ENCODE measurements at regions not wholly inside any gene's neighbourhood (a gene's known extent, or its start where the extent isn't known, plus 50 kb on each side); places are given as distances from the start of the nearest gene placed in this dataset.

DNA sequence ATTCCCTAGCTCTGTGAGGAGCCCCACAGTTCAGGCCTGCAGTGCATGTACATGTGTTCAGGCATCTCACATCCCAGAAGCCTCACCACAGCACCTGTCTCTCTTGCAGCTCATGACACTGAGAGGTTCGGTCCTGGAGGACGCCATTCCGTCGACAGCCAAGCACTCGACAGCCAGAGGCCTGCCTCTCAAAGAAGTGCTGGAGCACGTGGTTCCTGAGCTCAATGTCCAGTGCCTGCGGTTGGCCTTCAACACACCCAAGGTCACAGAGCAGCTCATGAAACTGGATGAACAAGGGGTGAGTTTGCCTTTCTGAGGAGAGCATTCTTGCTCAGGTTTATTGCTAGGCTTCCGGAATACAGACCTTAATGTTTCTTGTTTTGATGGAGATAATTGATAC, 308.3 kb upstream of the RGS6 start:
- no peak overlapping the region for H3K4me3 ChIP-seq (IDR thresholded peaks at IDR 0.05; ENCODE audit: insufficient read depth, low read depth, low read length)
- H4K20me1 ChIP-seq (ENCODE audit: insufficient read depth) = no peaks in the 10 kb centered on the region
- no peak overlapping the region for H3K27ac ChIP-seq
- H3K9ac ChIP-seq = no peak overlapping the region
- no peak overlapping the region for H2AFZ ChIP-seq (ENCODE audit: low read depth)
- H3K79me2 ChIP-seq (ENCODE audit: insufficient read depth, low read depth) = no peaks in the 10 kb centered on the region
- TF ChIP-seq, protein P1, sequence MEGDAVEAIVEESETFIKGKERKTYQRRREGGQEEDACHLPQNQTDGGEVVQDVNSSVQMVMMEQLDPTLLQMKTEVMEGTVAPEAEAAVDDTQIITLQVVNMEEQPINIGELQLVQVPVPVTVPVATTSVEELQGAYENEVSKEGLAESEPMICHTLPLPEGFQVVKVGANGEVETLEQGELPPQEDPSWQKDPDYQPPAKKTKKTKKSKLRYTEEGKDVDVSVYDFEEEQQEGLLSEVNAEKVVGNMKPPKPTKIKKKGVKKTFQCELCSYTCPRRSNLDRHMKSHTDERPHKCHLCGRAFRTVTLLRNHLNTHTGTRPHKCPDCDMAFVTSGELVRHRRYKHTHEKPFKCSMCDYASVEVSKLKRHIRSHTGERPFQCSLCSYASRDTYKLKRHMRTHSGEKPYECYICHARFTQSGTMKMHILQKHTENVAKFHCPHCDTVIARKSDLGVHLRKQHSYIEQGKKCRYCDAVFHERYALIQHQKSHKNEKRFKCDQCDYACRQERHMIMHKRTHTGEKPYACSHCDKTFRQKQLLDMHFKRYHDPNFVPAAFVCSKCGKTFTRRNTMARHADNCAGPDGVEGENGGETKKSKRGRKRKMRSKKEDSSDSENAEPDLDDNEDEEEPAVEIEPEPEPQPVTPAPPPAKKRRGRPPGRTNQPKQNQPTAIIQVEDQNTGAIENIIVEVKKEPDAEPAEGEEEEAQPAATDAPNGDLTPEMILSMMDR (conservative IDR thresholded peaks at IDR 0.05; ENCODE audit: low read depth, low read length) = no peak
- H3K4me1 ChIP-seq (ENCODE audit: low read depth, poor library complexity, severe bottlenecking) = no peaks in the 10 kb centered on the region
- H3K4me2 ChIP-seq = no peak overlapping the region
- no peaks in the 10 kb centered on the region for H3K27me3 ChIP-seq (ENCODE audit: insufficient read depth, low read depth)
- no peaks in the 10 kb centered on the region for H3K36me3 ChIP-seq (ENCODE audit: insufficient read depth)

DNA sequence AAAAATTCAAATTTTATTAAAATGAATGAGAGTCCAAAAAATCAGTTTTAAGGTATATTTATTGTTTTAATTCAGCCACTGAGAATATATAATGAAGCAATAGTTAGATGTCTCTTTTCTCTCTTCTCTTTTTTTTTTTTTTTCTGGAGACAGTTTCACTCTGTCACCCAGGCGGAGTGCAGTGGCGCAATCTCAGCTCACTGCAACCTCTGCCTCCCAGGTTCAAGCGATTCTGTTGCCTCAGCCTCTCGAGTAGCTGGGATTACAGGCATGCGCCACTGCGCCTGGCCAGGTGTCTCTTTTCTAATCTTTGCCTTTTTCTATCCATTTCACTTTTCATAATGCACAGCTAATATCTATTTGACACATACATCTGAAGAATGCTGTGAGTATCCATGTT, 307.1 kb upstream of the RGS6 start:
- H3K4me1 ChIP-seq (ENCODE audit: low read depth, poor library complexity, severe bottlenecking) = no peaks in the 10 kb centered on the region
- no peaks in the 10 kb centered on the region for H4K20me1 ChIP-seq (ENCODE audit: insufficient read depth)
- no peak overlapping the region for H3K4me3 ChIP-seq (IDR thresholded peaks at IDR 0.05; ENCODE audit: insufficient read depth, low read depth, low read length)
- H3K4me2 ChIP-seq = no peak overlapping the region
- TF ChIP-seq, protein P1 (conservative IDR thresholded peaks at IDR 0.05; ENCODE audit: low read depth, low read length) = no peak
- H3K27ac ChIP-seq = no peak overlapping the region
- H3K9ac ChIP-seq = no peak overlapping the region
- H2AFZ ChIP-seq (ENCODE audit: low read depth) = no peak overlapping the region
- no peaks in the 10 kb centered on the region for H3K27me3 ChIP-seq (ENCODE audit: insufficient read depth, low read depth)
- no peaks in the 10 kb centered on the region for H3K79me2 ChIP-seq (ENCODE audit: insufficient read depth, low read depth)
- no peaks in the 10 kb centered on the region for H3K36me3 ChIP-seq (ENCODE audit: insufficient read depth)

DNA sequence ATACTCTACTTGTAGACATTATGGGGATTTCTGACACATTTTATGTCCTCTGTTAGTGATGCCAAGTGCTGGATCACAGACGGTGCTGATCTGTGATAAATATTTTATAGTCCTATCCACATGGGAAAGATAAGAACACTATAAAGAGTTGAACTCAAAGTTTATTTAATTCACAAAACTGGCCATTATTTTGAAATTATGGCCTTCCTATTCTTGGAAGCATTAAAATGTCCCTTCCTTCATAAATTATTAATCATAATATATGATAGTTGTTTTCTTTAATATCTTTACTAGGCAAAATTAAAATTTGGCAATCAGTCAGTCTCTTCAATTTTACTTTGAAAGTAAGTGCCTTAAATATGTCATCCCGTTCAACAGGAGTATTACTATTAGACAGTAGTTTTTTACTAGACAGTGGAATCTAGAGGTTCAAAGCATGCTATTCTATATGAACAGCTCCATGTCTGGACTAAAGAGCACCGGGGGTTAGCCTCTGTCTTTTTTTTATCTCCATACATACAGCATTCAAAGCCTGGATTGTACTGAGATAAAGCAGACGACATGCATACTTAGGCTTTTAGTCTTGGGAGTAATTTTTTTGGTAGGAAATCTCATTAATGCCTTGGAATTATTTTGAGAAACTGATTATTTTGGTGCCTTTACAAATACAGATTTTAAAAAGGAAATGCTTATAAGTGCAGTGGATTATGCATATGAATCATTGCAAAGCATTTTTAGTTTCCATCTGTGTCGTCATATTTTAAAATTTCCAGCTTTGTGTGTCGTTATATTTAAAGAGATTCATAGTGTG, 306.1 kb upstream of the RGS6 start:
- no peaks in the 10 kb centered on the region for H4K20me1 ChIP-seq (ENCODE audit: insufficient read depth)
- H3K79me2 ChIP-seq (ENCODE audit: insufficient read depth, low read depth) = no peaks in the 10 kb centered on the region
- H3K27me3 ChIP-seq (ENCODE audit: insufficient read depth, low read depth) = no peaks in the 10 kb centered on the region
- no peak overlapping the region for H3K9ac ChIP-seq
- no peak overlapping the region for H3K4me3 ChIP-seq (IDR thresholded peaks at IDR 0.05; ENCODE audit: insufficient read depth, low read depth, low read length)
- no peak overlapping the region for H3K4me2 ChIP-seq
- no peaks in the 10 kb centered on the region for H3K36me3 ChIP-seq (ENCODE audit: insufficient read depth)
- TF ChIP-seq, protein P1 (conservative IDR thresholded peaks at IDR 0.05; ENCODE audit: low read depth, low read length) = no peak
- no peak overlapping the region for H3K27ac ChIP-seq
- no peaks in the 10 kb centered on the region for H3K4me1 ChIP-seq (ENCODE audit: low read depth, poor library complexity, severe bottlenecking)
- no peak overlapping the region for H2AFZ ChIP-seq (ENCODE audit: low read depth)

DNA sequence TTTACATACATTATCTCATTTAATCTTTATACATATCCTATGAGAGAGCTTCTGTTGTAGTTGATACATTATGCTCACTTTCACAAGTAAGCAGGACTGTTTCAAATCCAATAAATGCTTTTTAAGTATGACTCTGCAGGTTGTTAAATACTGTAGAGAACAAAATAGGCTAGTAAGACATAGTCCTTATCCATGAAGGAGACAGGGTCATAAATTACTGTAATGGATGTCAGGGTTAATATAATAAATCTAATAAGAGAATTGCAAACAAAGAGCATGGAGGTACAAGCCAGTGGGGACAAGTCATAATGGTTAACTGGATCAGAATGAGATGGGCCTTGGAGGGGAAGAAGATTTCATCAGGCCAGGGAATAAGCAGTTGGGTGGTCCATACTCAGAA, 303.8 kb upstream of the RGS6 start:
- no peak overlapping the region for H3K4me2 ChIP-seq
- H3K4me1 ChIP-seq (ENCODE audit: low read depth, poor library complexity, severe bottlenecking) = no peaks in the 10 kb centered on the region
- H2AFZ ChIP-seq (ENCODE audit: low read depth) = no peak overlapping the region
- no peak overlapping the region for H3K9ac ChIP-seq
- H3K27me3 ChIP-seq (ENCODE audit: insufficient read depth, low read depth) = no peaks in the 10 kb centered on the region
- TF ChIP-seq, protein P1 (conservative IDR thresholded peaks at IDR 0.05; ENCODE audit: low read depth, low read length) = no peak
- H3K79me2 ChIP-seq (ENCODE audit: insufficient read depth, low read depth) = no peaks in the 10 kb centered on the region
- H3K27ac ChIP-seq = no peak overlapping the region
- H3K36me3 ChIP-seq (ENCODE audit: insufficient read depth) = no peaks in the 10 kb centered on the region
- no peaks in the 10 kb centered on the region for H4K20me1 ChIP-seq (ENCODE audit: insufficient read depth)
- no peak overlapping the region for H3K4me3 ChIP-seq (IDR thresholded peaks at IDR 0.05; ENCODE audit: insufficient read depth, low read depth, low read length)
